ENCODE measurements at regions not wholly inside any gene's neighbourhood (a gene's known extent, or its start where the extent isn't known, plus 50 kb on each side); places are given as distances from the start of the nearest gene placed in this dataset.
"Not testable (repeated sequence)": the region's sequence is repeated elsewhere in the genome, so short reads cannot be mapped to it uniquely, and the experiment has no call there.

GRCh38 chr13:44697058-44697457 lies 120.9 kb upstream of the TSC22D1 start:
- no peak for DNase-seq

- no peak for DNase-seq
These were observed 119.4 kb upstream of the TSC22D1 start for GRCh38 chr13:44695520-44695919.

GRCh38 chr13:44694842-44695241 lies 118.7 kb upstream of the TSC22D1 start:
- no peak for DNase-seq

GRCh38 chr13:44694291-44694690 lies 118.2 kb upstream of the TSC22D1 start:
- DNase-seq: no peak

GRCh38 chr13:44693156-44693764 lies 117.1 kb upstream of the TSC22D1 start:
- no peak for DNase-seq

GRCh38 chr13:44692173-44692713 lies 116.1 kb upstream of the TSC22D1 start:
- DNase-seq: no peak

- DNase-seq: no peak
These were observed 114.2 kb upstream of the TSC22D1 start for GRCh38 chr13:44690376-44690775.

GRCh38 chr13:44688652-44689051 lies 112.5 kb upstream of the TSC22D1 start:
- no peak for DNase-seq

- DNase-seq: no peak
These were observed 110.4 kb upstream of the TSC22D1 start for GRCh38 chr13:44686531-44686934.

GRCh38 chr13:44685641-44686040 lies 109.5 kb upstream of the TSC22D1 start:
- DNase-seq: no peak

- DNase-seq: not testable (repeated sequence)
These were observed 106.3 kb upstream of the TSC22D1 start for GRCh38 chr13:44682416-44682815.

- DNase-seq: no peak
These were observed 104.7 kb upstream of the TSC22D1 start for GRCh38 chr13:44680746-44681355.

- DNase-seq: no peak
These were observed 103.5 kb upstream of the TSC22D1 start for GRCh38 chr13:44679597-44679996.

GRCh38 chr13:44678197-44678596 lies 102.1 kb upstream of the TSC22D1 start:
- no peak for DNase-seq

- no peak for DNase-seq
These were observed 100.4 kb upstream of the TSC22D1 start for GRCh38 chr13:44676534-44676933.

- DNase-seq: no peak
These were observed 93.4 kb upstream of the TSC22D1 start for GRCh38 chr13:44669534-44669933.

- DNase-seq: no peak
These were observed 92.6 kb upstream of the TSC22D1 start for GRCh38 chr13:44668688-44669087.

- no peak for DNase-seq
These were observed 91.8 kb upstream of the TSC22D1 start for GRCh38 chr13:44667943-44668342.

- DNase-seq: not testable (repeated sequence)
These were observed 90.4 kb upstream of the TSC22D1 start for GRCh38 chr13:44666538-44666937.

- no peak for DNase-seq
These were observed 88.2 kb upstream of the TSC22D1 start for GRCh38 chr13:44664308-44664707.

GRCh38 chr13:44662515-44662914 lies 86.4 kb upstream of the TSC22D1 start:
- no peak for DNase-seq

- no peak for DNase-seq
These were observed 85.8 kb upstream of the TSC22D1 start for GRCh38 chr13:44661936-44662335.

GRCh38 chr13:44660050-44660449 lies 83.9 kb upstream of the TSC22D1 start:
- DNase-seq: no peak

- no peak for DNase-seq
These were observed 77.0 kb upstream of the TSC22D1 start for GRCh38 chr13:44652962-44653660.

Data from DMS153 (cell line).